ENCODE measurements at regions not wholly inside any gene's neighbourhood (a gene's known extent, or its start where the extent isn't known, plus 50 kb on each side); places are given as distances from the start of the nearest gene placed in this dataset.

GRCh38 chr12:24423611-24424010, 474.1 kb upstream of the SOX5 start:
- Mint-ChIP-seq H3K27ac (no peak overlapping the region), H3K4me3 (ENCODE audit: low read depth) (no peak overlapping the region), H3K27me3 (no peaks in the 10 kb centered on the region), H3K4me1 (ENCODE audit: low read depth) (peaks cover 15% of the 10 kb centered on the region), H3K9me3 (ENCODE audit: low read depth) (peaks cover 7% of the 10 kb centered on the region), H3K36me3 (ENCODE audit: insufficient read depth) (no peaks in the 10 kb centered on the region)
- no peak for TF ChIP-seq CTCF (IDR thresholded peaks at IDR 0.05; ENCODE audit: unreplicated experiment)
- no peak for DNase-seq (ENCODE audit: low spot score, unreplicated experiment)

GRCh38 chr12:24421759-24422158, 472.3 kb upstream of the SOX5 start:
- H3K4me3 Mint-ChIP-seq (ENCODE audit: low read depth): no peak overlapping the region
- no peaks in the 10 kb centered on the region for H3K36me3 Mint-ChIP-seq (ENCODE audit: insufficient read depth)
- no peak for DNase-seq (ENCODE audit: low spot score, unreplicated experiment)
- no peaks in the 10 kb centered on the region for H3K27me3 Mint-ChIP-seq
- no peak overlapping the region for H3K27ac Mint-ChIP-seq
- no peak for TF ChIP-seq CTCF (IDR thresholded peaks at IDR 0.05; ENCODE audit: unreplicated experiment)
- peaks cover under 1% of the 10 kb centered on the region for H3K4me1 Mint-ChIP-seq (ENCODE audit: low read depth)
- peaks cover 7% of the 10 kb centered on the region for H3K9me3 Mint-ChIP-seq (ENCODE audit: low read depth)

- no peak for DNase-seq (ENCODE audit: low spot score, unreplicated experiment)
- no peak for TF ChIP-seq CTCF (IDR thresholded peaks at IDR 0.05; ENCODE audit: unreplicated experiment)
- Mint-ChIP-seq H3K4me3 (ENCODE audit: low read depth) (no peak overlapping the region), H3K36me3 (ENCODE audit: insufficient read depth) (no peaks in the 10 kb centered on the region), H3K27ac (no peak overlapping the region), H3K9me3 (ENCODE audit: low read depth) (peaks cover 7% of the 10 kb centered on the region), H3K27me3 (no peaks in the 10 kb centered on the region), H3K4me1 (ENCODE audit: low read depth) (peaks cover 3% of the 10 kb centered on the region)
Measured at GRCh38 chr12:24418157-24418556, 468.7 kb upstream of the SOX5 start.

GRCh38 chr12:24416423-24417109, 467.1 kb upstream of the SOX5 start:
- no peak overlapping the region for H3K4me3 Mint-ChIP-seq (ENCODE audit: low read depth)
- no peak for TF ChIP-seq CTCF (IDR thresholded peaks at IDR 0.05; ENCODE audit: unreplicated experiment)
- H3K4me1 Mint-ChIP-seq (ENCODE audit: low read depth): peaks cover 3% of the 10 kb centered on the region
- H3K36me3 Mint-ChIP-seq (ENCODE audit: insufficient read depth): no peaks in the 10 kb centered on the region
- no peaks in the 10 kb centered on the region for H3K27me3 Mint-ChIP-seq
- no peak overlapping the region for H3K27ac Mint-ChIP-seq
- DNase-seq (ENCODE audit: low spot score, unreplicated experiment): no peak
- H3K9me3 Mint-ChIP-seq (ENCODE audit: low read depth): peaks cover 10% of the 10 kb centered on the region

- Mint-ChIP-seq H3K27ac (no peak overlapping the region), H3K27me3 (no peaks in the 10 kb centered on the region), H3K9me3 (ENCODE audit: low read depth) (peaks cover 4% of the 10 kb centered on the region), H3K36me3 (ENCODE audit: insufficient read depth) (no peaks in the 10 kb centered on the region), H3K4me3 (ENCODE audit: low read depth) (no peak overlapping the region), H3K4me1 (ENCODE audit: low read depth) (peaks cover 3% of the 10 kb centered on the region)
- no peak for TF ChIP-seq CTCF (IDR thresholded peaks at IDR 0.05; ENCODE audit: unreplicated experiment)
- no peak for DNase-seq (ENCODE audit: low spot score, unreplicated experiment)
Measured at GRCh38 chr12:24415934-24416333, 466.5 kb upstream of the SOX5 start.
